Common myeloid progenitor, CD34-positive (primary cell): ENCODE measurements at regions not wholly inside any gene's neighbourhood (a gene's known extent, or its start where the extent isn't known, plus 50 kb on each side); places are given as distances from the start of the nearest gene placed in this dataset.

Source experiments
- CTCF ChIA-PET: fragments of 350-600 bp; sonication (Branson Sonifier 250); formaldehyde crosslinking; loops from one replicate; lab custom pipeline; 2021; ENCODE audit warnings: antibody characterized with exemption; lab: Charles Lee
- POLR2A ChIA-PET: fragments of 350-600 bp; sonication (Branson Sonifier 250); formaldehyde crosslinking; loops from one replicate; lab custom pipeline; 2021; ENCODE audit warnings: antibody characterized with exemption; lab: Charles Lee
- DNase-seq, 3 donors: peaks; one replicate each; pipeline versions ENCODE4 v3.0.0 to v3.0.0-alpha.2; 2013
- H3K27ac ChIP-seq, 2 experiments: 1 replicate in 1 of 2; 2 replicates in 1 of 2; pipeline ENCODE4 v1.7.0; 2013; ENCODE audit warnings: inconsistent platforms in 2 of 2, low read length in 2 of 2, mild to moderate bottlenecking in 2 of 2, low read depth in 1 of 2, moderate library complexity in 1 of 2; ENCODE audit not compliant: severe bottlenecking in 2 of 2, insufficient read depth in 1 of 2, poor library complexity in 1 of 2
- H3K27me3 ChIP-seq, 5 experiments: replicated peaks in 2 of 5; 1 replicate in 3 of 5; 2 replicates in 2 of 5; pipeline versions ENCODE4 v1.6.1 to v1.7.0; 2013; ENCODE audit warnings: low read length in 4 of 5, mild to moderate bottlenecking in 2 of 5, moderate library complexity in 2 of 5, inconsistent platforms in 1 of 5; ENCODE audit not compliant: insufficient read depth in 5 of 5, control insufficient read depth in 4 of 5
- H3K36me3 ChIP-seq, 4 experiments: 1 replicate in 2 of 4; 2 replicates in 2 of 4; pipeline versions ENCODE4 v1.6.1 to v1.7.0; 2013; ENCODE audit warnings: low read length in 3 of 4, control low read depth in 1 of 4, mild to moderate bottlenecking in 1 of 4; ENCODE audit not compliant: control insufficient read depth in 4 of 4, insufficient read depth in 4 of 4
- H3K4me1 ChIP-seq, 4 experiments: 1 replicate in 3 of 4; 2 replicates in 1 of 4; pipeline versions ENCODE4 v1.6.1 to v1.7.1; 2013; ENCODE audit warnings: low read length in 3 of 4, mild to moderate bottlenecking in 3 of 4, control low read depth in 1 of 4, inconsistent platforms in 1 of 4, moderate library complexity in 1 of 4; ENCODE audit not compliant: control insufficient read depth in 4 of 4, insufficient read depth in 4 of 4; ENCODE audit errors: control extremely low read depth in 1 of 4
- H3K4me3 ChIP-seq, 7 experiments: 1 replicate in 4 of 7; 2 replicates in 3 of 7; pipeline versions ENCODE4 v1.5.1 to v1.7.0; 2013; ENCODE audit warnings: mild to moderate bottlenecking in 7 of 7, low read length in 6 of 7, moderate library complexity in 6 of 7, inconsistent platforms in 2 of 7, low read depth in 2 of 7, control low read depth in 1 of 7; ENCODE audit not compliant: insufficient read depth in 4 of 7, control insufficient read depth in 1 of 7; ENCODE audit errors: extremely low read depth in 1 of 7
- H3K9me3 ChIP-seq, 5 experiments: 1 replicate in 4 of 5; 2 replicates in 1 of 5; pipeline versions ENCODE4 v1.6.1 to v1.7.1; 2013; ENCODE audit warnings: low read length in 4 of 5, mild to moderate bottlenecking in 2 of 5, inconsistent platforms in 1 of 5, low read depth in 1 of 5, moderate library complexity in 1 of 5; ENCODE audit not compliant: control insufficient read depth in 4 of 5, insufficient read depth in 2 of 5; ENCODE audit errors: control extremely low read depth in 1 of 5
- WGBS: methylation state at CpG from one replicate; pipeline ENCODE4 v1.1.5; 2013; ENCODE audit not compliant: insufficient coverage; 5-methylcytosine and 5-hydroxymethylcytosine counted together

DNA sequence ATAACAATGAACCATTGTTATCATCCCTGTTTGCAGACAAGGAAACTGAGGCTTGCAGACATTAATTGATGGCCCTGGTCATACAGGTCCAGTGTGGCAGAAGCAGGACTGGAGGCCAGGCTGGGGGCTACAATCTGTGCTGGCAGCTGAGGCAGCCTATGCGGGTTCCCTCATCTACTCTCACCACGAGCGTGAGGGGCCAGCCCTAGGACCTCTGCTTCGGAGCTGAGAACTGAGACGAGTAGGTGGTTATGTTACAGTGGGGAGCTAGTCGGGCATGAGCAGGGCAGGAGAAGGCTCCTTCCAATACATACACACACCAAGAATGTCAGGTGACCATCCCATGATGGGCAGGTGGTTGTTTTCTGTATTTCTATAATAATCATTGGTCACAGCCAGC is 82.2 kb upstream of the ASB18 start:
- H3K27ac ChIP-seq = no peak overlapping the region
- ChIA-PET POLR2A (no interaction called here), CTCF (no interaction called here)

DNA sequence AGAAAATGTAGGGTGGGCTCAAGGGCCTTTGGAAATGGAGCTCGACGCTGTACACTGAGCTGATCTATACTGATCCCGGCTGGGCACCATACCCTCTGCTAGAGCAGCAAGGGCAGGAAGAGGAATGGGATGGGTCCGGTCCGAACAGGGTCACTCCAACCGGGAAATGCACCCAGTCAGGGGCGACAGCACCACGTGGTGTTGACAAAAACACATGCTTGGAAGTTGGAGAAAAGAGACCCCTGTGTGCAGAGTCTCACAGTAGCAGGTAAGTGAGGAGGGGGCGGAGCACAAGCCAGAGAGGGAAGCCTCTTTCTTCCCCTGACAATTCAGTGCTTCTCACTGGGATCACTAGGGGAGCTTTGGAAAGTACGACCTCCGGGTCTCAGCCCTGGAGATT is 84.1 kb upstream of the ASB18 start:
- Histone ChIP-seq H3K27ac (no peak overlapping the region), H3K9me3 (no peaks in the 10 kb centered on the region), H3K4me3 (no peak overlapping the region), H3K4me1 (no peaks in the 10 kb centered on the region), H3K36me3 (no peaks in the 10 kb centered on the region), H3K27me3 (peaks cover 0 to 7% (median 3%) of the 10 kb centered on the region in 5 experiments)
- CTCF ChIA-PET = interaction anchor here (0.7 to 4.0 kb wide), 5 partner anchors 14 to 714 kb away, joined by 3 to 13 read pairs (median 3); no protein-coding TSS in a partner anchor
- POLR2A ChIA-PET = no interaction called here
- no peak for DNase-seq
- WGBS = 93% methylated on average over 11 of the region's 11 CpGs

More for the DNA sequence above, 82.2 kb upstream of the ASB18 start:
- H3K27me3 ChIP-seq = peaks cover 0 to 9% (median 1%) of the 10 kb centered on the region in 5 experiments
- H3K9me3 ChIP-seq = no peaks in the 10 kb centered on the region
- DNase-seq = no peak
- no CpG with 5 or more reads among the region's 6 CpGs for WGBS
- no peaks in the 10 kb centered on the region for H3K4me1 ChIP-seq
- H3K36me3 ChIP-seq = no peaks in the 10 kb centered on the region
- no peak overlapping the region for H3K4me3 ChIP-seq

DNA sequence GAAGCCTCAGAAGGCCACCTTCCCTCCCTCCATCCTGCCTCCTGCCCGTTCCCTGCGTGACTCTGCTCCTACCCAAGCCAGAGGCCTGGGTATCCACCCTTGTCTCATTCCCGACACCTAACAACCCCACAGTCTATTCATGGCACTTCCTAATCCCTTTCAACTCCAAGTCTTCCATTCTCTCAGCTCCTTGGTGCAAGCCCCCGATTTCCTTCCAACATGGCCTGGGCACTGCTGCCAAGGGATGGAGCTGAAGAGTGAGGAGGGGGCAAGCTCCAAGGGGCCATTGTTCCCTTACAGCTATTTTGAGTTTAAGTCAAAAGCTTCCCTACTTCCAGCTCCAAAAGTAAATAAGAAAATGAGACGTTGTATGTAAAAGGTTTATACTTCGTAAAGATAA is 84.8 kb upstream of the ASB18 start:
- no peaks in the 10 kb centered on the region for H3K4me1 ChIP-seq
- no peaks in the 10 kb centered on the region for H3K9me3 ChIP-seq
- 100% methylated on average over 3 of the region's 6 CpGs for WGBS
- H3K36me3 ChIP-seq = no peaks in the 10 kb centered on the region
- H3K4me3 ChIP-seq = no peak overlapping the region
- H3K27ac ChIP-seq = no peak overlapping the region
- POLR2A ChIA-PET = no interaction called here
- H3K27me3 ChIP-seq = peaks cover 0 to 7% (median 3%) of the 10 kb centered on the region in 5 experiments
- CTCF ChIA-PET = interaction anchor here (1.4 to 4.0 kb wide), 3 partner anchors 221 to 714 kb away, joined by 3 to 13 read pairs (median 7); partner anchors contain the start of gene ACKR3
- DNase-seq = no peak

DNA sequence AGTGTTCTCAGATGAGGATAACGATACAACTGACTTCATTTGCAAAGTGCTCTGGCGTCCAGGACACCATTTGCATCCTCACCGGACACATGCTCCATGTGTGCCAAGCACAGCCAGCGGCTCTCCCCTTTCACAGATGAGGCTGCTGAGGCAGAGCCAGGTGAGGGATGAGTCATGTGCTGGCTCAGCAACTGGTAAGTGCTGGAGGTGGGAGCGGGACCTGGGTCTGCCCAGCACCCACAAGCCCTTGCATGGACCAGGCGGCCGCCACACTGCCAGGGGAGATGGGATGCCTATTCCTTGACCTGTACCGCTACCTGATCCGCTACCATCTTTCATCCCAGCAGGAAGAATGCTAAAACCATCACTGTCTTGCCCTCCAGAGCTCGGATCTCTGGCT is 86.2 kb upstream of the ASB18 start:
- ChIA-PET CTCF (interaction anchor here (1.5 to 4.0 kb wide), 2 partner anchors 219 to 677 kb away, joined by 7 to 13 read pairs; partner anchors contain the start of gene ACKR3), POLR2A (no interaction called here)
- Histone ChIP-seq H3K9me3 (no peaks in the 10 kb centered on the region), H3K4me1 (no peaks in the 10 kb centered on the region), H3K36me3 (no peaks in the 10 kb centered on the region), H3K27ac (no peak overlapping the region), H3K27me3 (peaks cover 0 to 7% (median 3%) of the 10 kb centered on the region in 5 experiments), H3K4me3 (no peak overlapping the region)
- WGBS = 96% methylated on average over 10 of the region's 10 CpGs
- DNase-seq = no peak

DNA sequence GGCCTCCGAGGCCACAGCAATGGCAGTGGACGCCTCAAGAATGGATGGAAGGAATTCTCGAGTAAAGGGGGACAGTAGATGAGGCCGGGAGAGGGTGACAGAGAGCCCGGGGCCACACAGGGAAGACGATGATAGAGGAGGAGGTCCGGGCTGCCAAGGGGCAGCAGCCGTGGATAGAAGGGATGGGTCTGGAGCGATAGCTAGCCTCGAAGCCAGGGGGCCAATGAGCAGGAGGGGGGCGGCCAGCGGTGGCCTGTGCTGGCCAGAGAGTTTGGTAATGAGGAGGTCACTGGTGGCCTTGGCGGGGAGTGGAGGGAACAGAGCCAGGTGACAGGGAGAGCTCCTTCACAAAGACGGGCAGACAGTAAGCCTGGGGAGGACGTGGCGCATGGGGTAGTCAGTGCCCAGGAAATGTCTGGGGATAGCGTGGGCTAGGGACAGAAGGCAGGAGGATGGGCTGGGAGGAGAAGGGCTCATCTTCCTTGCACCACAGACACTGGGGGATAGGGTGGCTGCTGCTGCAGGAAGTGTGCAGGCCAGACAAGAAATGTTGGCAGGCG is 87.8 kb upstream of the ASB18 start:
- no peak for DNase-seq

DNA sequence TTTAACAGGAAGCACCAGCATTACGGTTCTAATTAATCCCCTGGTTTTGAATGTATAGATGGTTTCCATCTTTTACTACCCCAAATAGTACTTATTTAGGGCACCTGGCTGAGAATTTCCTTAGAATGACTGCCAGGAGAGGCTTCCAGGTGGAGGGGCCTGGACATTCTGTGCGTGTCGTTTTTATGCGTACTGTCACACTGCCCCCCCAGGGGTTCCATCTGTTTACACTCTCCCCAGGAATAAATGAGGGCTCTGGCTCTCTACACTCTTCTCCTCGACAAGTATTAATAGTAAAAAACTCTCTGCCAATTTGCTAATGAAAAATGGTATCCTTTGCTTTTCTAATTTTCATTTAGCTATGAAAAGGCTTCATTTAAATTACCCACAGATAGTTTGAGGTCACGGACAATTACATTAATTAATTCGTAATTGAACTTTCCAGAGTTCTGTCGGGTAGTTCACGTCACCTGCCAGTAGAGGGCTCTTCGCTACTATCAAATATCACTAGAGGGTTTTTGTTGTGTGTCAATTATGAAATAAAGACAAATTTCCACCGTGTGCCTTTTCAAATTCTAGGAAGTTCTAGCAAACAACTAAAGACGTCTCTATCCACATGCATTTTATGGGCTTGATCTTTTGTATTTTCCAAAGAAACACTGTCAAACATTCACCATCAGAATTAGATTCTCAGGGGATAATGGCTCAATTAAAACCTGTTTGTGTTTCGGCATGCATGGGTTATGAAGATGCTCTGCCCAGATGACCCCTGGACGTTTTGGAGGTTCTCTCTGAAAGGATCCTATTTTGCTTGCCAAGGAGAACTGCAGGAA is 88.8 kb upstream of the ASB18 start:
- H3K27me3 ChIP-seq = peaks cover 0 to 7% (median 3%) of the 10 kb centered on the region in 5 experiments
- WGBS = 29% methylated on average over 7 of the region's 14 CpGs
- DNase-seq = peak; percentile 31 to 66 (median 54)
- no peaks in the 10 kb centered on the region for H3K9me3 ChIP-seq
- no peak overlapping the region for H3K4me3 ChIP-seq
- POLR2A ChIA-PET = no interaction called here
- H3K27ac ChIP-seq = no peak overlapping the region
- H3K4me1 ChIP-seq = no peaks in the 10 kb centered on the region
- CTCF ChIA-PET = interaction anchor here (0.6 to 3.4 kb wide), 12 partner anchors 9 to 721 kb away, joined by 3 to 28 read pairs (median 4); partner anchors contain the start of gene ACKR3
- no peaks in the 10 kb centered on the region for H3K36me3 ChIP-seq

More for the DNA sequence above, 87.8 kb upstream of the ASB18 start:
- POLR2A ChIA-PET = no interaction called here
- H3K27me3 ChIP-seq = peaks cover 0 to 7% (median 3%) of the 10 kb centered on the region in 5 experiments
- 95% methylated on average over 17 of the region's 18 CpGs for WGBS
- no peaks in the 10 kb centered on the region for H3K36me3 ChIP-seq
- H3K4me1 ChIP-seq = no peaks in the 10 kb centered on the region
- no peak overlapping the region for H3K4me3 ChIP-seq
- no peak overlapping the region for H3K27ac ChIP-seq
- CTCF ChIA-PET = interaction anchor here (0.8 to 3.4 kb wide), 4 partner anchors 675 to 722 kb away, joined by 4 to 28 read pairs (median 6); no protein-coding TSS in a partner anchor
- no peaks in the 10 kb centered on the region for H3K9me3 ChIP-seq
